Glutamatergic neuron (in vitro differentiated cells): ENCODE measurements at regions not wholly inside any gene's neighbourhood (a gene's known extent, or its start where the extent isn't known, plus 50 kb on each side); places are given as distances from the start of the nearest gene placed in this dataset.

Experiments used
- DNase-seq: peaks from one replicate; pipeline ENCODE4 v3.0.0; 2022
- H3K27ac Mint-ChIP-seq: one replicate; pipeline ENCODE4 v1.8.0; 2020; ENCODE audit warnings: mild to moderate bottlenecking, mixed read lengths, inconsistent platforms; ENCODE audit not compliant: unreplicated experiment
- H3K27me3 Mint-ChIP-seq: one replicate; pipeline ENCODE4 v1.8.0; 2020; ENCODE audit warnings: mild to moderate bottlenecking, moderate library complexity, mixed read lengths, inconsistent platforms; ENCODE audit not compliant: unreplicated experiment
- H3K36me3 Mint-ChIP-seq: one replicate; pipeline ENCODE4 v1.8.0; 2020; ENCODE audit warnings: mild to moderate bottlenecking, mixed read lengths, inconsistent platforms; ENCODE audit not compliant: unreplicated experiment
- H3K4me1 Mint-ChIP-seq: one replicate; pipeline ENCODE4 v1.8.0; 2020; ENCODE audit warnings: mild to moderate bottlenecking, low read depth, mixed read lengths, inconsistent platforms; ENCODE audit not compliant: unreplicated experiment
- H3K4me3 Mint-ChIP-seq: one replicate; pipeline ENCODE4 v1.8.0; 2020; ENCODE audit warnings: mild to moderate bottlenecking, mixed read lengths, inconsistent platforms; ENCODE audit not compliant: unreplicated experiment
- H3K9me3 Mint-ChIP-seq: one replicate; pipeline ENCODE4 v1.8.0; 2020; ENCODE audit warnings: mild to moderate bottlenecking, moderate library complexity, mixed read lengths, inconsistent platforms; ENCODE audit not compliant: unreplicated experiment
- TF ChIP-seq, protein P1 (sequence below): fragments of 200-600 bp; sonication (generic); IDR thresholded peaks from one replicate; pipeline ENCODE4 v1.5.0; 2021; ENCODE audit not compliant: partially characterized antibody, unreplicated experiment

DNA sequence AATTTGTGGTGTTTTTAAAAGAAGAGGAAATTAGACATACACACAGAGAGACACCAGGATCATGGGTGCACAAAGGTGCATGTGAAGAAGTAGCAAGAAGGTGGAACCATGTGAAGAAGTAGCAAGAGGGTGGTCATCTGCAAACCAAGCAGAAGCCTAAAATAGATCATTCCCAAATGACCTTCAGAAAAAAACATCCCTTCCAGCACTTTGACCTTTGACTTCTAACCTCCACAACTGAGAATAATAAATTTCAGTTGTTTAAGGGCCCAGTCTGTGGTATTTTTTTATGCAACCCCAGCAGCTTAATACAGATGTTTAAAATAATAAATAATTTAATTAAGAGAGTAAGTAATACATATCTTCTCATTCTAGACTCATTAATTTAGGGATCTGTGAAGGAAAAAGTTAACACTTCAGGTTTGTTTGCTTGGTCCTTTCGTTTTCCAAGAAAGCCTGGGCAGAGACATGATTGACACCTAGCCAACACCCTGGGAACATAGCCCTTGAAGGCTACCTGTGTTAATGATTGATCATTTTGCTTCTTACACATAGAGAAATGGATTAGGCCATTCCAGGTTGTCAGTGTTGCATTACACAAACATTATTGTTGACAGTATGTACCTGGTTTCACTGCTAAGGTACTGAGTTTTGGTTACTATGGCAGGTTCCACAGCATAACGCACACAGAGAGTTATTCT is 1331.2 kb upstream of the GBE1 start:
- TF ChIP-seq, protein P1, sequence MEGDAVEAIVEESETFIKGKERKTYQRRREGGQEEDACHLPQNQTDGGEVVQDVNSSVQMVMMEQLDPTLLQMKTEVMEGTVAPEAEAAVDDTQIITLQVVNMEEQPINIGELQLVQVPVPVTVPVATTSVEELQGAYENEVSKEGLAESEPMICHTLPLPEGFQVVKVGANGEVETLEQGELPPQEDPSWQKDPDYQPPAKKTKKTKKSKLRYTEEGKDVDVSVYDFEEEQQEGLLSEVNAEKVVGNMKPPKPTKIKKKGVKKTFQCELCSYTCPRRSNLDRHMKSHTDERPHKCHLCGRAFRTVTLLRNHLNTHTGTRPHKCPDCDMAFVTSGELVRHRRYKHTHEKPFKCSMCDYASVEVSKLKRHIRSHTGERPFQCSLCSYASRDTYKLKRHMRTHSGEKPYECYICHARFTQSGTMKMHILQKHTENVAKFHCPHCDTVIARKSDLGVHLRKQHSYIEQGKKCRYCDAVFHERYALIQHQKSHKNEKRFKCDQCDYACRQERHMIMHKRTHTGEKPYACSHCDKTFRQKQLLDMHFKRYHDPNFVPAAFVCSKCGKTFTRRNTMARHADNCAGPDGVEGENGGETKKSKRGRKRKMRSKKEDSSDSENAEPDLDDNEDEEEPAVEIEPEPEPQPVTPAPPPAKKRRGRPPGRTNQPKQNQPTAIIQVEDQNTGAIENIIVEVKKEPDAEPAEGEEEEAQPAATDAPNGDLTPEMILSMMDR: no peak
- Mint-ChIP-seq H3K36me3 (no peaks in the 10 kb centered on the region), H3K4me1 (no peaks in the 10 kb centered on the region), H3K27ac (no peak overlapping the region), H3K4me3 (no peak overlapping the region), H3K27me3 (no peaks in the 10 kb centered on the region), H3K9me3 (no peaks in the 10 kb centered on the region)
- DNase-seq: no peak

DNA sequence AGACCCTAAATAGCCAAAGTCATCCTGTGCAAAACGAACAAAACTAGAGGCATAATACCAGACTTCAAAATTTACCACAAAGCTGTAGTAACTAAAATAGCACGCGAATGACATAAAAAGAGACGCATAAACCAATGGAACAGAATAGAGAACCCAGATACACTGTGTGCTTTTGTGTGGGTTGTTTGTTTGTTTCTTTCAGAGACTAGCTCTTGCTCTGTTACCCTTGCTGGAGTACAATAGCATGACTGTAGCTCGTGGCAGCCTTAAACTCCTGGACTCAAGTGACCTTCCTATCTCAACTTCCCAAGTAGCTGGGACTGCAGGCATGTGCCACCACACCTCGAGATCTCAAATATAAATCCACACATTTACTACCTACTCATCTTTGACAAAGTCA is 1314.6 kb upstream of the GBE1 start:
- Mint-ChIP-seq H3K9me3 (no peaks in the 10 kb centered on the region), H3K27me3 (no peaks in the 10 kb centered on the region), H3K4me3 (no peak overlapping the region), H3K27ac (no peak overlapping the region), H3K4me1 (no peaks in the 10 kb centered on the region), H3K36me3 (no peaks in the 10 kb centered on the region)
- no peak for DNase-seq
- TF ChIP-seq, protein P1: no peak

DNA sequence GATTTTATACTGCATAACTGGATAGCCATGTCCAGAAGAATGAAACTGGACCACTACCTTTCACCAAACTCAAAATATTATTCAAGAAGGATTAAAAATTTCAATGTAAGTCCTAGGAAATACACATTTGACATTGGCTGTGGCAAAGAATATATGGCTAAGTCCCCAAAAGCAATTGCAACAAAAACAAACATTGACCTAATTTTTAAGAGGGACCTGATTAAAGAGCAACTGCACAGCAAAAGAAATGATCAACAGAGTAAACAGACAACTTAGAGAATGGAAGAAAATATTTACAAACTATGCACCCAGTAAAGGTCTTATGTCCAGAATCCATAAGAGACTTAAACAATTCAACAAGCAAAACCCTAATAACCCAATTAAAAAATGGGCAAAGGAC is 1313.0 kb upstream of the GBE1 start:
- TF ChIP-seq, protein P1: no peak
- DNase-seq: no peak
- H3K27ac Mint-ChIP-seq: no peak overlapping the region
- H3K4me3 Mint-ChIP-seq: no peak overlapping the region
- H3K27me3 Mint-ChIP-seq: no peaks in the 10 kb centered on the region
- H3K9me3 Mint-ChIP-seq: no peaks in the 10 kb centered on the region
- H3K4me1 Mint-ChIP-seq: no peaks in the 10 kb centered on the region
- no peaks in the 10 kb centered on the region for H3K36me3 Mint-ChIP-seq

DNA sequence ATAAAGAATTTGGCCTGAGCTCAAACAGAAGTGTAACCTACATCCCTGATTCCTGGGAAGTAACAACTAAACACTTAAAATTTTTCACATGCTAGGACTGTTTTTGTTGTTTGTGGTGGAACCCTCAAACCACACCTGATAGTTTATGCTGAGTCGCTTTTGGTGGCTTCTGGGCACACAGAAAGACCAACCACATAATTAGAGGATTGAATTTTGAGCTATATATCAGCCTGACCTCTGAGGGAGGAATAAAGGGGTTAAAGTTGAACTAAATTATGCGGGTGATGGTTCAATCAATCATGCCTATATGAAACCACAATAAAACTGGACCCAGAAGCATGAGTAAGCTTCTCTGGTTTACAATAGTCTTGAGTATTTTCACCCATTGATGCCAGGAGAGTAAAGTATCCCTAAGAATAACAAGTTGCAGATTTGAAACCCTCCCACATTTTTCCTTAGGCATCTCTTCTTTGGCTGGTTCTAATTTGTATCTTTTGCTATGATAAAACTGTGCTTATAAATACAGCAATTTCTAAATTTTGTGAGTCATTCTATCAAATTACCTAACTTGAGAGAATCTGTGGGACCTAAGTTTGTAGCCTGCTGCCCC is 1304.5 kb upstream of the GBE1 start:
- Mint-ChIP-seq H3K4me3 (no peak overlapping the region), H3K9me3 (peaks cover 5% of the 10 kb centered on the region), H3K27me3 (no peaks in the 10 kb centered on the region), H3K27ac (no peak overlapping the region), H3K36me3 (no peaks in the 10 kb centered on the region), H3K4me1 (no peaks in the 10 kb centered on the region)
- no peak for DNase-seq
- TF ChIP-seq, protein P1: no peak

GRCh38 chr3:83063446-83063845 is 1302.0 kb upstream of the GBE1 start:
- DNase-seq: no peak
- H3K36me3 Mint-ChIP-seq: peaks cover 8% of the 10 kb centered on the region
- H3K9me3 Mint-ChIP-seq: peaks cover 5% of the 10 kb centered on the region
- TF ChIP-seq, protein P1: no peak
- no peak overlapping the region for H3K4me3 Mint-ChIP-seq
- H3K4me1 Mint-ChIP-seq: no peaks in the 10 kb centered on the region
- H3K27me3 Mint-ChIP-seq: no peaks in the 10 kb centered on the region
- no peak overlapping the region for H3K27ac Mint-ChIP-seq
